BJ (cell line): ENCODE measurements at regions not wholly inside any gene's neighbourhood (a gene's known extent, or its start where the extent isn't known, plus 50 kb on each side); places are given as distances from the start of the nearest gene placed in this dataset.

Experiments
- CTCF ChIA-PET: fragments of 350-600 bp; formaldehyde crosslinking; extraction: SDS; loops from one replicate; lab custom pipeline; 2021; ENCODE audit warnings: antibody characterized with exemption, inconsistent platforms; lab: Yijun Ruan, JAX
- POLR2A ChIA-PET: fragments of 300-600 bp; sonication (Branson Sonifier 250); formaldehyde crosslinking; extraction: SDS; loops from one replicate; lab custom pipeline; 2021; ENCODE audit warnings: antibody characterized with exemption; lab: Charles Lee
- DNase-seq: peaks from one replicate; pipeline ENCODE4 v3.0.0-alpha.2; 2011; ENCODE audit warnings: low read depth
- H3K27me3 ChIP-seq: 2 replicates; pipeline ENCODE4 v1.6.0; 2011; ENCODE audit warnings: low read length; ENCODE audit not compliant: control insufficient read depth, insufficient read depth
- H3K36me3 ChIP-seq: 2 replicates; pipeline ENCODE4 v1.5.1; 2011; ENCODE audit warnings: low read length; ENCODE audit not compliant: control insufficient read depth, insufficient read depth
- H3K4me3 ChIP-seq: 2 replicates; pipeline ENCODE4 v1.5.1; 2011; ENCODE audit warnings: low read depth, mild to moderate bottlenecking, control low read depth, low read length
- TF ChIP-seq, protein P1 (sequence below): IDR thresholded peaks from 2 replicates; pipeline ENCODE4 v1.5.1; 2011; ENCODE audit warnings: low read depth, mild to moderate bottlenecking, control low read depth, inconsistent platforms, low read length, moderate library complexity; ENCODE audit not compliant: insufficient read depth

GRCh38 chr4:125658773-125659172 lies 344.0 kb downstream of the FAT4 start:
- no peak for DNase-seq
- CTCF ChIA-PET: no interaction called here
- Histone ChIP-seq H3K27me3 (no peaks in the 10 kb centered on the region), H3K4me3 (no peak overlapping the region), H3K36me3 (no peaks in the 10 kb centered on the region)
- TF ChIP-seq, protein P1, sequence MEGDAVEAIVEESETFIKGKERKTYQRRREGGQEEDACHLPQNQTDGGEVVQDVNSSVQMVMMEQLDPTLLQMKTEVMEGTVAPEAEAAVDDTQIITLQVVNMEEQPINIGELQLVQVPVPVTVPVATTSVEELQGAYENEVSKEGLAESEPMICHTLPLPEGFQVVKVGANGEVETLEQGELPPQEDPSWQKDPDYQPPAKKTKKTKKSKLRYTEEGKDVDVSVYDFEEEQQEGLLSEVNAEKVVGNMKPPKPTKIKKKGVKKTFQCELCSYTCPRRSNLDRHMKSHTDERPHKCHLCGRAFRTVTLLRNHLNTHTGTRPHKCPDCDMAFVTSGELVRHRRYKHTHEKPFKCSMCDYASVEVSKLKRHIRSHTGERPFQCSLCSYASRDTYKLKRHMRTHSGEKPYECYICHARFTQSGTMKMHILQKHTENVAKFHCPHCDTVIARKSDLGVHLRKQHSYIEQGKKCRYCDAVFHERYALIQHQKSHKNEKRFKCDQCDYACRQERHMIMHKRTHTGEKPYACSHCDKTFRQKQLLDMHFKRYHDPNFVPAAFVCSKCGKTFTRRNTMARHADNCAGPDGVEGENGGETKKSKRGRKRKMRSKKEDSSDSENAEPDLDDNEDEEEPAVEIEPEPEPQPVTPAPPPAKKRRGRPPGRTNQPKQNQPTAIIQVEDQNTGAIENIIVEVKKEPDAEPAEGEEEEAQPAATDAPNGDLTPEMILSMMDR: no peak
- POLR2A ChIA-PET: no interaction called here

DNA sequence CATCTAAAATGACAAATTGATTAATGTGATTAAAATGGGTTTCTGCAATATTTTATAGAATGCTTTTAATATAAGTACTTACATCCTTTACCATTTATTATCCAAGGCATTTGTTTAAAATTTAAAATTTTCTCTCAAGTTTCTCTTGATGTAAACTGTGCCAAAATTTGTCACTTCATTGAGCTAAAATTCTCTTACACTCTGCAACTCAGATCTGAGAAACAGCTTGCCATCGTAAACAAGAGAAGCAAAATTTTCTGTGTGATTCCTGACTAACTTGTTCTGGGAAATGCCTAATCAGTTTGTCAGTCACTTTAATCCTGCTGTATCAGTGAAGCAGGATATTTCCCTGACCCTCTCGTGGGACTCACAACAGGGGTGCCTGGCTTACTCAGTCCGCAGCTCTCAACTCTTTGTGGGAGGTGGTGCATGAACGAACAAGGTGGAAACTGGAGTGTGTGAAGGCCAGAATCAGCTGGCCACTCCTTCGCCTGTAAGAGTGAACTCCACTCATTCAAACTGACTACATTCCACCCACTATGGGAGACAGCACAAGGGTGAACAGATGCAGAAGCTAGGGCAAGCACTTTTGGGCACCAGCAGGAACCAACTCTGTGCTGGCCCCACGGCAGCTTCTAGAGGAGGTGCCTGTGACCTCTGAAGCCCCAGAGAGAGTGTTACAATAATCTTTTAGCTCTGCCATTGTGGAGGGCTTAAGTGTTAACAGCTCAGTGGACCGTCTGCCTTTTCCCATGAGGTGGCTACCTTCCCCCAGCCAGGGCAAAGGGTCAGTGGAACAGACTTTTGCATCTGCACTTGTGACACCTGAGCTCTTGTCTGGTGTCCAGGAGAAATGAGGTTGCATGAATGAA lies 349.4 kb downstream of the FAT4 start:
- Histone ChIP-seq H3K27me3 (no peaks in the 10 kb centered on the region), H3K36me3 (no peaks in the 10 kb centered on the region), H3K4me3 (no peak overlapping the region)
- CTCF ChIA-PET: no interaction called here
- POLR2A ChIA-PET: no interaction called here
- no peak for DNase-seq
- TF ChIP-seq, protein P1: no peak

DNA sequence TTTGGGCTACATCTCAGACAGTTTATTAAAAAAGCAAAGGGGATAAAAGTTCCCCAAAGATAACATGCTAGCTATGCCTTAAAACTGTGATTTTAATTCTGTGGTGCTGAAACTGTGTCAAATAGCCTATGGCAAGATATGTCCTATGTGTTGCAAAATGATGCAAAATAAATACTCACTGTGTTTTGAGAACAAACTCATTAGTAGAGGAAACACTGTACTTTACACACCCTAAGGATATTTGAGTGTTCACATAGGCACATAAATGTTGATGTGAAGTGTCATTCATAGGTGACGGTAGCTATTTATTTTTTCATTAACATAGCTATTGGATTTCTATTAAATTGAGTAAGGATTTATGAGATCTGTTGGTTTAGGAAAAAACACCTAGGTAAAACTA lies 351.9 kb downstream of the FAT4 start:
- no peaks in the 10 kb centered on the region for H3K36me3 ChIP-seq
- TF ChIP-seq, protein P1: no peak
- ChIA-PET CTCF (interaction anchor here (1.3 kb wide), 1 partner anchor 18 kb away, joined by 3 read pairs; no protein-coding TSS in a partner anchor), POLR2A (no interaction called here)
- H3K4me3 ChIP-seq: no peak overlapping the region
- no peaks in the 10 kb centered on the region for H3K27me3 ChIP-seq
- DNase-seq: no peak

- CTCF ChIA-PET: no interaction called here
- Histone ChIP-seq H3K36me3 (no peaks in the 10 kb centered on the region), H3K27me3 (no peaks in the 10 kb centered on the region), H3K4me3 (no peak overlapping the region)
- TF ChIP-seq, protein P1: no peak
- no peak for DNase-seq
- POLR2A ChIA-PET: interaction anchor here (0.8 kb wide), 1 partner anchor 177 kb away, joined by 3 read pairs; no protein-coding TSS in a partner anchor
These were observed 361.4 kb downstream of the FAT4 start for GRCh38 chr4:125676156-125676555.

- Histone ChIP-seq H3K27me3 (no peaks in the 10 kb centered on the region), H3K36me3 (no peaks in the 10 kb centered on the region), H3K4me3 (no peak overlapping the region)
- TF ChIP-seq, protein P1: no peak
- ChIA-PET POLR2A (no interaction called here), CTCF (no interaction called here)
- no peak for DNase-seq
These were observed 361.8 kb downstream of the FAT4 start for GRCh38 chr4:125676583-125676982.
